ENCODE measurements at regions not wholly inside any gene's neighbourhood (a gene's known extent, or its start where the extent isn't known, plus 50 kb on each side); places are given as distances from the start of the nearest gene placed in this dataset.
"Not testable (repeated sequence)": the region's sequence is repeated elsewhere in the genome, so short reads cannot be mapped to it uniquely, and the experiment has no call there.

DNA sequence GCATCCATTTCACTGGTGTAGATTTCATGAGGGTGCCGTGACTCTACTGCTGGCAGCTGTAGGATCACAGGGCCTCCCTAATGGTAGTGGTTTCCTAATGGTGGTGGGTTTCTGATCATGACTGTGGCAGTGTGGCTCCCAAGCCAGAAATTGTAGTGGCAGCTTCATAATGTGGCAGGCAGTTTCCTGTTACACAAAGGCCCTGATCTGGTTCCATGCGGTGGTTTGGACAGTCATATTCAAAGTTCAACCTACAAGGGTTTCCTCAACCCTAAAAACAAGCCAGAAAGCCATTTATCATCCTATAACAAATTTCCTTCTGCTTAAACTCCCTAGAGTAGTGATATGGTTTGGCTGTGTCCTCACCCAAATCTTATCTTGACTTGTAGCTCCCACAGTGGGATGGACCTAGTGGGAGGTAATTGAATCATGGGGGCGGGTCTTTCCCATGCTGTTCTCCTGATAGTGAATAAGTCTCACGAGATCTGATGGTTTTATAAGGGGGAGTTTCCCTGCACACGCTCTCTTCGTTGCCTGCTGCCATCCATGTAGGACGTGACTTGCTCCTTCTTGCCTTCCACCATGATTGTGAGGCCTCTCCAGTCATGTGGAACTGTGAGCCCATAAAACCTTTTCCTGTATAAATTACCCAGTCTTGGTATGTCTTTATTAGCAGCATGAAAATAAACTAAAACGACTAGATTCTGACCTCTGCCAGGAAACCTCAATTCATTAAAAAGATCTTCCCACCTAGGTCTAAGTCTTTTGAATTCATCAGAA, 257.1 kb downstream of the EFCAB11 start:
- DNase-seq, result no peak

DNA sequence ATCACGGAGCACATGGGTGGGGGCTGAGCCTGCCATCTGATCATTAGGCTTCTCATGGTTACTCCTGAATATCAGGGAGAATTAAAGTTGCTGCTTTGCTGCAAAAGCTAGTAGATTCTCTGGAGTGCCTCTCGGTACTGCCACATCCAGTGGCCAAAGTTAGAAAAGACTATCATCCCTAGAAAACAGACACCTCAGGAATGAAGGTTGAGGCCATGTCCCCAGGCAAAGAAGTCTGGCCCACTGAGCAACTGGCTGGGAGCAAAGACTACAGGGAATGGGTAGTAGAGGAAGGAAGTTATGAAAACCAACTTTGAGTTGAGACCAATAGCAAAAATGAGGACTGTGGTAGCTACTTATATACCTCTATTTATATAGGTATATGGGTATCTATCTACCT, 258.7 kb downstream of the EFCAB11 start:
- DNase-seq, result no peak

DNA sequence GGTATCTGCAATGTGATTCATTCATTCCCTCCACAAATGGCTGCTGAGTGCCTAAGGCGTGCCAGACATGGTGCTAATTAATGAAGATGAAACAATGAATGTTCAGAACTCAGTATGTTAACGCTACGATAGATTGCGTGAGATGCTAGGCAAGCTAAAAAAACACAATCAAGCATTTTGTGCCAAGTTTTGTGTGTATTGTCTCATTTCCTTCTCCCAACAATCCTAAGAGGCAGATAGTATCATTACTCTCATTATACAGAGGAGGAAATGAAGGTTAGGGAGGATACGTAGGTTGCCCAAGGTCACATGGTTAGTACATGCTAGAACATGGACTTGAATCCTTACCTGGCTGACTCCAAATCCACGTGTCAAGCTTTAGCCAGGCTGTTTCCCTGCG, 264.4 kb downstream of the EFCAB11 start:
- DNase-seq, result no peak

DNA sequence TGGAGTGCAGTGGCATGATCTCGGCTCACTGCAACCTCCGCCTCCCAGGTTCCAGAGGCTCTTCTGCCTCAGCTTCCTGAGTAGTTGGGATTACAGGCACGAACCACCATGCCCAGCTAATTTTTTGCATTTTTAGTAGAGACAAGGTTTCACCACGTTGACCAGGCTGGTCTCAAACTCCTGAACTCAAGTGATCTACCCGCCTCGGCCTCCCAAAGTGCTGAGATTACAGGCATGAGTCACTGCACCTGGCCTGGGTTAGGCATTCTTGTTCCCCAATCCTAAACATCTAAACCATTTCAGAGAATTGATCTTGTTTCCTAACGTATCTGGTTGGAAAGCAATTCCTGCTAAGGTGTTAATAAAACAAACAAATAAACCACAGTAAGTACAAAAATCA, 264.8 kb downstream of the EFCAB11 start:
- DNase-seq, result not testable (repeated sequence)

DNA sequence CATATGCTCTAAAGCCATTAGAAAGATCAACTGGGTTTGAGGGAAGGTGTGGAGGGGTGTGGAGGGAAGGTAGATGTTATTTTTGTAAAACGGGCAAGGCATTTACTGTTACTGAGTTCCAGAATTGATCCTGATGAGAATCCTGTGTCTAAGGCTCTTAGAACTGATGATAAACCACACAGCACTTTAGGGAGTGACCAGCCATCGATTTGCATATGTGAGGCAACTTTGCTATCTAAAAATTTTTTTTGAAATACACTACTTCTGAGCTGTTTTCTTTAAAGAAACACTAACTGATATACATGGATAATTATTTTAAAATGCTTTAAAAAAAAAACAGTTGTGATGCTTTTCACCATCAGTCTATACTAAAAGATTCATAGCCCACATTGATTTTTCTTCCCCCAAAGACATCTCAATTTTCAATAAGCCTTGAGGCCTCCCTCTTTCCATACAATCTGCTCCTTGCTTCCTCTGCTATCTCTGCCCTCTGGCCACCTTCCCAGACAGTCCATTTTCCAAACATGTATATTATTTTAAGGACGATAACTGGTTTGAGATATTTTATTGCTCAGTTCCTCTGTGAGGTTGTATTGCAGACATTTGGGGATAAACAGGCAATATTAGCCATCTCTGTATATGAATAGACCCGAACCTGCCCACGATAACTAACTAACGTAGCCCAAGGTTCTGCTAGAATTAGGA, 265.9 kb downstream of the EFCAB11 start:
- DNase-seq, result no peak

DNA sequence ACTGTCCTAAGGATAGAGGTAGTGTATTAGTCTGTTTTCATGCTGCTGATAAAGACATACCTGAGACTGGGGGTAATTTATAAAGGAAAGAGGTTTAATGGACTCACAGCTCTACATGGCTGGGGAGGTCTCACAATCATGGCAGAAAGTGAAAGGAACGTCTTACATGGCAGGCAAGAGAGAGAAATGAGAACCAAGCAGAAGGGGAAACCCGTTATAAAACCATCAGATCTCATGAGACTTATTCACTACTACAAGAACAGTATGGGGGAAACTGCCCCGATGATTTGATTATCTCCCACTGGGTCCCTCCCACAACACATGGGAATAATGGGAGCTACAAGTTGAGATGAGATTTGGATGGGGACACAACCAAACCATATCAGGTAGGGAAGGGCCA, 267.4 kb downstream of the EFCAB11 start:
- DNase-seq, result not testable (repeated sequence)

DNA sequence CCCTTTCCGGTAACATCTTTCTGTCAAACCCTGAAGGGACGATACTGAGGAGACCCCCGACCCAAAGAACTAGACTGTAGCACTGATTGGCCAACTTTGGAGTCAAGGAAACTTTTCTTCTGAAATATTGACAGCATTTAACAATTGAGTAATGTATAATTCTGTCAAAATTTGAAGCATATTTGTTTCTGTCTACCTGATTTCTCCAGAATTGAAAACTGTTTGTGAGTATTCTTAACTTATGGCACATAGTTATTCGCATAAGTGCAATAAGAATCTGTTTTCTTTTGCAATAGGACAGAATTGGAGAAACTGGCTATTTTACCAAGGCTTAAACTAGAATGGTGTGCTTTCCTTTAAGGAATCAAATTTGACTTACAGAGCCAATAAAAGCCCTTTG, 267.1 kb upstream of the FOXN3 start:
- DNase-seq, result no peak

DNA sequence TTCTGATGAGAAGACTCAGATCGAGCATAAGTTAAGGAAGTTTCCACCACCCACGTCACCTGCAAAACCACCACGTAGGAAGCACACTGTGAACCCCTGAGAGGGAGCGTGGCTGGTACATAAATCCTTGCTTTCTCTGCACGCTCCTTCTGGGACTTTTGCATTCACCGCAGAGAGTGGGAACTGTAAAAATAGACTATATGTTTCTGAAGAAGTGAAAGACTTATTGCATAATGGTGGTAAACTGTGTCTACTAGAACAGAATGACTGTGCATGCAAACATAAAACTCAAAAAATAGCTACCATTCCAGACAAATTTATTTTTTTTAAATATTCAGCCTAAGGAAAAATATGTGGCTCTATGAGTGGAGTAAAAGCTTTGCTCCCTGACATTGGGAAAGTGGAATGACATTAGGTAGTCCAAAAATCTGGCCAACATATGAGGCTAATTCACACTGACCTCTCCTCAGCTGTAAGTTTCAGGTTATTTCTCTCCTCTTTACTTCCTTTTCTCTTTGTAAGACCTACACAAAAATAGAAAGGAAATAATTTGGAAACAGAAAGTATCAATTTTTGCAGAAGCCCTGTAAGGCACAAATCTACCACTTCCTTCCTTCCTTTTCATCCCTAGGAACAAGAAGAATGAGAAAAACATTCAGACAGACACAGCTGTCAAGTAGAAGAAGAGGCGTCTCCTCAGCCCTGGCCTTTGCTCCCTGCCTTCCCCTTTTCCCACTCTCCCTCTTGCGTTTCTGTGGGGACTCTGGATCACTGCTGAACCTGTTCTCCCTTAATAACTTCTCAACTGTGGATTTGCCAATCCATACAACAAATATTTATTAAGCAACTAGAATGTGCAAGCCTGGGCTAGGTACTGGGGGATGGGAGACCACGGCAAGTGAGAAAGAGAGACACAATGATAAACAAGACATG, 264.3 kb upstream of the FOXN3 start:
- peak; percentile 18 for DNase-seq

DNA sequence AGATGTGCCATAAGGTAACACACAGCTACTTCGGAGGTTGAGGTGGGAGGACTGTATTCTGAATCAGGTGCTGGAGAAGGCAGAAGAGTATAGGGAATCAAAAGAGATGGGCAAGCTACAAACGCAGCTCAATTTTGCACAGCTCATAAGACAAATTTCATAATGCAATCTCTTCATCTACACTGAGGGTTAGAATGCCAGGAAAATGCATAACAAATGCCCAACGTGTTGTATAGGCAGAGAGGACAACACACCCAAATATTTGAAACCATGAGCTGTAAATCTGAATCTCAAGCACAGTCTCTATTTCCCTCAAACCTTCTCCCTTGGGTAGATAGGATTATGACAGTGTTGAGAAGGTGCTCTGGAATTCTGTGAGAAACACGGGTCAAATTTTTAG, 263.1 kb upstream of the FOXN3 start:
- DNase-seq, result no peak

DNA sequence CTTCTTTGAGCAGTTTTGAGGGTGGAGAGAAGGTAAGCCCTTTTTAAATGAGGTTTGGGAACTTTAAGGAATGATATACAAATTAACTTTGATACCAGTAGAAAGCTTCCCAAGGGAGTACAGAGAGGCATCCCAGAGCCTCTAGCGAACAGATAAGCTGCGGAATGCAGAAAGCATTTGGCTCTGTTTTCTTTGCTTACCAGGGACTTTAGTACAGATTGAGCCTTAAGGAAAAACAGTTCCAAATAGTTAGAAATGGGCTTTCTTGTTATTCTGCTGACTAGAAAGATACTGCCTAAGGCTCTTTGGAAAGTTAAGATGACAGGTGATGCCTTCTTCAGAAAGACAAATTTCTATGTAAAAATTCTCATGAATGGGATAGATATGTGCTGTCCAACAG, 261.7 kb upstream of the FOXN3 start:
- DNase-seq, result no peak

DNA sequence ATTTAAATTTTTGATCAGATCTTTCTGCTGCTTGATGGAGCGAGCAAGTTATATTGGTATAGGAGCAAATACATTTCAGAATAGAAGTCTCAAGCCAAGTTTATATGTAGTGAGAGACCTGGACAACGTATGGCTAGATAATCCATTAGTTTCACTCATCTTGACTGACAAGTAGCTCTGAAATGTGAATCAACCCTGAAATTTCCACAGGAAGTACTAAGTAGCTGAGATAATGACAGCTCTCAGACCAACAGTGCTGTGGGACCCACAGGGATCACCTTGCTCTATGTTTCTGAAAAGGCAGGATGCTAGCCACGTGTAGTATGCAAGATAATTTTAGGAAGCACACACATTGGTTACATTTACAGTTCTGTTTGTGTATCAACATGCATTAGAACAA, 258.6 kb upstream of the FOXN3 start:
- no peak for DNase-seq

DNA sequence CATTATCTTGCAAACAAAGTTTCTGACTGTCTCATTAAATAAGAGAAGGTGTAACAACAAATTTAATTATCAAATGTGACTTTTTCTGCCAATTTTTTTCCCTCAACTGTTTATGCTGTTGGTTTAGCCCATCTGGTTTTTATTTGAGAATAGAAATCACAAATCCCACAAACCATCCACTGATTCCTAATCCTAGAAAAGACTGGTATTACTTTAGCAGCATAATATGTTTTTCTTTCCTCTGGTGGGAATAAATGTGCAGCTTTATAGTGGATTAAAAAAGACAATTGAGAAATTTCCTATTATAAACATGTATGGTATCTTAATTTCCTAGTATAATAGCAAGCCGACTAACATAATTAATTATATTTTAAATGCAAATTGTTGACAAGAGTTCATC, 257.9 kb upstream of the FOXN3 start:
- DNase-seq, result no peak

DNA sequence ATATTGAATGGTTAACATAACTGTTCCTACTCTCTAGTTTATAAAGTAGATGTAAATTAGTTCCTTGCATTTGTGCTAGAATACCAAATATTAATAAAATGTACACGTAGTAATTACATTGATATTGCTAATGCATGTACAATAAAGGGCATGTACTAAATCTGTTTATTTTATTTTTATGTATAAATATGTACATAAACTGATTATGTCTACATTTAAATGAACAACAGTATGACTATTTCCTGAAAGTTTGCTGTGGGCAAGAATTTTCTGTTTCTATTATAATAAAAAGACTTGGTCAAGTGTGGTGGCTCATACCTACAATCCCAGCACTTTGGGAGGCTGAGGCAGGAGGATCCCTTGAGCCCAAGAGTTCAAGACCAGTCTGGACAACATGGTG, 257.2 kb upstream of the FOXN3 start:
- DNase-seq, result no peak

DNA sequence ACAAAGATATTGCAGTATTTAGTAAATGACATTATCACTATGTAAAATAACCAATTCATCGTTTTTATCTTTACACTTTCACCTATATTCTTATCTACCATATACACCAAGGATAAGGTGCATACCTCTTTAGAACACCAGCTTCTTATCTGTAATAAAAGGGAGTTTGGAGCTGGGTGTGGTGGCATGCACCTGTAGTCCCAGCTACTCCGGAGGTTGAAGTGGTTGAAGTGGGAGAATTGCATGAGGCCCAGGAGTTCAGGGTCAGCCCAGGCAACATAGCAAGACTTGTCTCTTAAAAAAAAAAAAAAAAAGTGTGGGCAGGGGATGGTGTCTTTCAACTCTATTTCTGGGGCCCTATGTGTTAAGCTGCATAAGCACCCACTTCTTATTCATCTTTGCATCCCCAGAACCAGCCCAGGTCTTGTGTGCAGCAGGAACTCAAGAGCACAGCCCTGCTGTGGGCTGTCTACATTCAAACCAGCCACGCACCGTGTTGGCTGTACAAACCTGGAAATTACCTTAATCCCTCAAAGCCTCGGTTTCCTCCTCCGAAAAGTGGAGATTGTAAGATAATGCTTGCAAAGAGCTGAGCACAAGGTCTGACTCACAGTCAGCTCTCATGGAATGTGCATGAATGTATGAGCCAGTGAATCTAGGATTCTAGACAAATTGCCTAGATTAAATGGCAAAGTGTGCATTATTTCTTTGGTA, 256.6 kb upstream of the FOXN3 start:
- DNase-seq, result no peak

DNA sequence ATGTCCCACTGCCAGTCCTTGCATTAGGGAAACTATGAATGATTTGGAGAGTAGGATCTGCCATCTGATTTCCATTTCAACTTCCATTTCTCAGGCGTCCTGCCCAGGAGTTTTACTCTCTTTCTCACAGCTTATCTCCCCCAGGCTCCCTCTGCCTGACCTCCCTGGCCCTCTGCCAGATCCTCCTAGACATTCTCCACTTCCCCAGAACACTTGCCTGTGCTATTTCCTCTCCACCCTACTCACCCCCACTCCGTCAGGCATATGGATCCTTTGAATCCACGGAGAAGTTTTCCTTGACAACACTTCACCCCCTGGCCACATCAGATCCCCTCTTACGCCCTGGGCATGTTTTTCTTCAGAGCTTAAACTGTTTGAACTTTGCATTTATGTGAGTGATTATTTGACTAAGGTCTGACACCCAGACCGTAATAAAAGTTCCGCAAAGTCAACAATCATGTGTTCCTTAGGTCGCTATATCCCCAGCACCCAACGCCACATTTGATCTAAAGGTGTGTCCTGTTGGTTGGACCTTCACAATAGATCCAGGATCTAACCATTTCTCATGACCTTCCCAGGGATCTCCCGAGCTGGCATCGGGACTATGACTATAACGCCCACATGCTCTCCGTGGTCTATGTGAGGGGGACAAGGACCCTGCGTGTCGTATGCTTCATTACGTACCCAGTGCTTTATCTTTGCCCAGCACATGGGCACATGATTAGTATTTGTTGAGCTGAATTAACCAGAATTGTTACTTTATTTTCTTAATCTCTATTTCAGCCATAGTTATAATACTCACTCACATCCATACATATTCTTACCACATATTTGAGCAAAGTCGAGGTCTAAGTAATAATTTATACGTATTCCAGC, 255.8 kb upstream of the FOXN3 start:
- DNase-seq, result no peak

DNA sequence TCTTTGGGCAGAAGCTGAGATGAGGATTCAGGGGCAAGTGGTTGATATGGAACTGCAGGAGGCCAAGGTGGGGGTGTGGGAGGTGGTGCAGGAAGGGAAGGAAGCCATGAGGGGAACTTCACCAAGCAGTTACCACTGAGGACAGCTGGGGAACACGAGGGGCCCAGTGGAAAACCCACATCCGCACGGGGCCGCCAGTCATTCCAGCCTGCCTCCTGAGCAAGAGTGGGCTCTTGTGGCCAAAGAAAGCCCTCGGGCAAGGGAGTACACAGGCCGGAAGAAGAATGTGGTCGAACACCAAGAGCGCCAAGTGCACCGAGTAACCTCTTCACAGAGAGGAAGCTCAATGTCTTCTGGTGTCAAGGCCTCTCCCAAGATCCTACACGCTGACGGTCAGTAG, 252.2 kb upstream of the FOXN3 start:
- peak; percentile 16 for DNase-seq

DNA sequence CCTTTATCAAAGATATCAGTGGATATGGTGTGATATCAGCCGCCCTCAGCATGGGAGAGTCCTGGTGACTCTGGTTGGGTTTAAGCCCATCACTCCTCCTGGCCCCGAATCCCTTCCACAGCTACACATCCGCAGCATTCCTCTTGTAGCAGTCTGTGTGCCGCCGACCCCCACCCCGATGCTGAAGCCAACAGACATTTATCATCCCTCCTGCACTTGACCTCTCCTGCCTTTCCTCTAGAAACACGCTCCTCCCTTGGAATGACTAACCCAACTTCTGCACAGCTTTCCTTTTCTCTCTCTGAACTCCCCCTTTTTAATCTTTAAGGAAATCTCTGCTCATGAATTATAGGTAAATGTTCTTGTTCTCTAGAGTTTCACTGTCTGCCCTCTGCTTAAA, 250.9 kb upstream of the FOXN3 start:
- DNase-seq, result no peak

DNA sequence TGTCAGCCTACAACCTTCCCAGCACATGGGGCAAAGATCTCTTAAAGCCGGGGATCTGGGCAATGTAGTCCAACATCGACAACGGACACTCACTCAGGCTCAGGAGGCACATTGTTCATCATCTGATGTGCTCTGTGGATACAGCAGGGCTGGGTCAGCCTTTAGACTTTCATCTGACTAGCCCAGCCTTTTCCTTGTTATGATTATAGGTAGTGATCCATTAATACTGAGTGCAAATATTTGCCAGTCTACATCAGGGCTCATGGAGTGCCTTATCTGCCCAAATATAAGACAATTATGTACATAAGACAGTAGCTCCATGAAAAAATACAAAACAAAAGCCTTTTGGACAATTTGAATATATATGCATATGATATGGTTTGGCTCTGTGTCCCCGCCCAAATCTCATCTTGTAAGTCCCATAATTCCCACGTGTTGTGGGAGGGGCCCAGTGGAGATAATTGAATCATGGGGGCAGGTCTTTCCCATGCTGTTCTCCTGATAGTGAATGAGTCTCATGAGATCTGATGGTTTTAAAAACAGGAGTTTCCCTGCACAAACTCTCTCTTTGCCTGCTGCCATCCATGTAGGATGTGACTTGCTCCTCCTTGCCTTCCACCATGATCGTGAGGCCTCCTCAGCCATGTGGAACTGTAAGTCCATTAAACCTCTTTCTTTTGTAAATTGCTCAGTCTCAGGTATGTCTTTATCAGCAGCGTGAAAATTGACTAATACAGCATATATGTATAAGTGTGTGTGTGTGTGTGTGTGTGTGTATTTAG, 248.5 kb upstream of the FOXN3 start:
- DNase-seq, result not testable (repeated sequence)

DNA sequence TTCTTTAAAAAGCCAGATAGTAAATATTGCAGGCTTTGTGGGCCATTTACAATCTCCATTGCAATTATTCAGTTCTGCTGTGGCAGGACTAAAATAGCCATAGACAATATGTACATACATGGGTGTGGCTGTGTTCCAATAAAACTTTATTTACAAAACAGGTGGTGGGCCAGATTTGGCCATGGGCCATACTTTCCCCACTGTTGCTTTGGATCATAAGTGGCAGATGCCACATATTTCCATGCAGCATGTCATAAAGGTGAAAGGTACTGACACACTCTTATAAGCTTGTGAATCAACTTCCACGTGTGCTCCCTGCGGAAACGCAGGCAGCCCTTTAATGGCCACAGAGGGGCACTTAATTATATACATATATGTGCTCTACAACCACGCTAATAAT, 244.4 kb upstream of the FOXN3 start:
- no peak for DNase-seq

DNA sequence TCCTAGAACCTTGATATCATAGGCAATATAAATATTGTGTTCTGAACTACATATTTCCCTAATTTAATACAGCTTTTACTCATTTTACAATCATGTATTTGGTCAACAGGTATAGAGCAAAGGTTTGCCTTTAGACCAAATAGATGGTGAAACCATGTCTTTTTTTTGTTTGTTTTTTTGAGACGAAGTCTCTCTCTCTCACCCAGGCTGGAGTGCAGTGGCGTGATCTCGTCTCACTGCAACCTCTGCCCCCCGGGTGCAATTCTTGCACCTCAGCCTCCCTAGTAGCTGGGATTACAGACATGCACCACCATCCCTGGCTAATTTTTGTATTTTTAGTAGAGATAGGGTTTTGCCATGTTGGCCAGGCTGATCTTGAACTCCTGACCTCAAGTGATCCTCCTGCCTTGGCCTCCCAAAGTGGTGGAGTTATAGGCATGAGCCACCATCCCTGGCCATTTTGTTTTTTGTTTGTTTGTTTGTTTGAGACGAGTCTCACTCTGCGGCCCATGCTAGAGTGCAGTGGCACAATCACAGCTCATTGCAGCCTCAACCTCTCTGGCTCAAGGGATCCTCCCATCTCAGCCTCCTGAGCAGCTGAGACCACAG, 243.7 kb upstream of the FOXN3 start:
- DNase-seq, result not testable (repeated sequence)

DNA sequence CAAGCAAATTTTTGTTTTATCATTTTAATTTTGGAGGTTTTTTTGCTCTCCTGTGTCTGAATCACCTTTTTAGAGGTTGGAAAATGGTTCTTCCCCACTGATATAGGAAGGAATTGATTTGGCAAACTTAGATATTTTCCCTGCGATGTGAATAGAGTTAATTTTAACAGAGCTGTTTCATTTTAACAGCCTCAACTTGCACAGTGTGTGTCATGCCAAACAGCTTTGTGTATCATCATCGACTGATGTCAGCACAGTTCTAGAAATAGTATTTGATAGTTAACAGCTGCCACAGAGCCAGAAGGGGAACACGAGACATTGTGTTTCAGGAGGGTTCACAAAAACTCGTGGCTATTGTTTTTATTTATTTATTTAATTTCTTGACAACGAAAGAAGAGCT, 243.1 kb upstream of the FOXN3 start:
- DNase-seq, result no peak

All from CD4-positive, alpha-beta T cell treated with Interferon gamma for 1 hour (primary cell).